KG1 (cell line): ENCODE measurements at regions not wholly inside any gene's neighbourhood (a gene's known extent, or its start where the extent isn't known, plus 50 kb on each side); places are given as distances from the start of the nearest gene placed in this dataset.

Experiments used
- DNase-seq: peaks from one replicate; lab custom pipeline; 2025; lab: John Stamatoyannopoulos, UW

GRCh38 chr3:102748646-102749045, 313.8 kb downstream of the ZPLD1 start:
- DNase-seq = no peak

DNA sequence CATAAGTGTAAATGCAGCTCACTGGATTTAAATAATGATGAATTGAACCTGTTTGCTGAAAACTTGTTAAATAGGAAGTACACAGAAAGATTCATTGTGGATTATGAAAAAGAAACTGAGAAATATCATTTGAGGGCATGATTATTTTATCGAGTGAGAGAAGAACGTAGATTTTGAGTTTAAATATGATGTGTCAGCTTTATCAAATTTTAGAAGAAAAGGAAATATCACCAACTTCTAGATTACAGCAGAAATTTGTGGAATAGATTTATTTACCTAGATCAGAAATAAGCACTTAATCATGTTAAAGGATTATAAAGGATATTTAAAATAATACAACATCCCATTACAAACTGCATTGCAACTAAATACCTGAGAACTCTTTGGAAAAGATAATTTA, 315.5 kb downstream of the ZPLD1 start:
- no peak for DNase-seq

- DNase-seq = no peak
Measured at GRCh38 chr3:102753901-102754300, 319.1 kb downstream of the ZPLD1 start.

DNA sequence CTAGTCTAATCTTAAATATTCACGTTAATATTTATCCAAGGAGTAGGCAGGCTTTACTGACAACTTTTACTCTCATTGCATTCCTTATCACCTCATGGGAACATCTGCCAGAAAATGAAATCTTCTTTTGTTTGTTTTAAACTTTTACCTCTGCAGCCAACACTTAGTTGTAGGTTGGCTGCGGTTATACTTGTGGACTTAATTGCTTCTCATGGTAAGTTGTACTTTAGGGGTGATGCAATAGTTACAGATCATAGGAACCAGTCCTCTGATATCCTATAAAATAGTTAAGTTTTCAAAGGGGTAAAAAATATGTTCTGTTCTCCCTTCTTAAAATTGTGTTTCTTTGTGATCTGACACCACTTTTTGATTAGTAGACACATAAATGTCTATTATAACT, 321.9 kb downstream of the ZPLD1 start:
- DNase-seq = no peak

DNA sequence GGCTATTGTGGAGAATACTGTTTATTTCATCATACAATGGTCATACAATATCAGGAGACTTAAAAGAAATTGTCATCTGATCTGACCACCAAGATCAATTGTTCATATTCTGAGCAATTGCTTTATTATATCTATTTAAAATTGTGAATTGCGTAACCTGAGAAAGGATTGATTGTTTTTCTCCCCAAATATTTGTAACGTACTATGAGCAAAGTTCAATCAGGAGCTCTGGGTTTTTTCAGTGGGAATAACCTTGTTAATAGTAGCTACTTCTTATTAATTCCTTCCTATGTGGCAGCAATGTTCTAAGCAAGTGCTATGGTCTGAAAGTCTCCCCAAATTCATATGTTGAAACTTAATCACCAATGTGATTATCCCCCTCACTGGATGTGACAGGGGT, 323.1 kb downstream of the ZPLD1 start:
- no peak for DNase-seq

DNA sequence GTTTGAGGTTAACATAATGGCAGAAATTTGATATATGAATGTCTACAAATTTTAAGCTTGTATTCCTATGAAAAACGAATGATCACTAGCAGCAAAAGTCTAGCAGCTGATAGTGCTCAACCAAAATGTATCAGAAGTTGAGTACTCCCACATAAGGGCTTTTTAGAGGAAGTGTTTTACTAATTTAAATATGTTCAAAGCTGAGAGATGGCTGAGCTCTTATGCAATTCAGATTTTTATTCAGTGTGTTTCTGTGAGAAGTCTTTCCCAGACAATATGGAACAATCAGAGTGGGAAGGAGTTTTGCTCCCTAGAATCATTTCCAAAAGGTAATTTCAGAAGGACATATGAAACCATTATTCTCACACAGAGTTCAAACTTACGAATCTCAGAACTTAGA, 327.0 kb downstream of the ZPLD1 start:
- no peak for DNase-seq

DNA sequence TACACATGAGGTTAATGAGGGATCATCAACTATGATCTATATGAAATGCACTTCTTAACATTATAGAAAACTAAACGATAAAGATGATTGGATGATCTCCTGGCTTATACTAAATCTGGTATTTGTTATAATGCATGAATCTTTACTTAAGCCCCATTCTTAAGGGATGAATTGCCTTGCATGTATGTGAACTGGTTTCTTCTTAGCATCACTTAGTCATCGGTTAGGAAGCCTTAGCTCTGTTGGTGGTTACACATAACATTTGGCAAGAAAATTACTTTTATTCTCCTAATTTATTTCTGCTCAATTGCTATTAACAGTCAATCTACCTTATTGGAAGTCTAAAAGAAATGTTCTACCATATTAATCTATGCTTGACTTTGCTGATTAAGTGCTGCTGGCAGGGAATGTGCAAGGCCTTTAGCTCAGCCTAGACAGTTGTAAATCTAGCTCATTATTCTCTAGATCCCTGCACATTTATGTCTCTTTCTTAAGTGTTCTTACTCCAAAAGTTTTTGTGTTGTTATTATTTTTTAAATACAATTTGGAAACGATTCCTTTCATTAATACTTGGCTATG, 356.0 kb downstream of the ZPLD1 start:
- DNase-seq = no peak

DNA sequence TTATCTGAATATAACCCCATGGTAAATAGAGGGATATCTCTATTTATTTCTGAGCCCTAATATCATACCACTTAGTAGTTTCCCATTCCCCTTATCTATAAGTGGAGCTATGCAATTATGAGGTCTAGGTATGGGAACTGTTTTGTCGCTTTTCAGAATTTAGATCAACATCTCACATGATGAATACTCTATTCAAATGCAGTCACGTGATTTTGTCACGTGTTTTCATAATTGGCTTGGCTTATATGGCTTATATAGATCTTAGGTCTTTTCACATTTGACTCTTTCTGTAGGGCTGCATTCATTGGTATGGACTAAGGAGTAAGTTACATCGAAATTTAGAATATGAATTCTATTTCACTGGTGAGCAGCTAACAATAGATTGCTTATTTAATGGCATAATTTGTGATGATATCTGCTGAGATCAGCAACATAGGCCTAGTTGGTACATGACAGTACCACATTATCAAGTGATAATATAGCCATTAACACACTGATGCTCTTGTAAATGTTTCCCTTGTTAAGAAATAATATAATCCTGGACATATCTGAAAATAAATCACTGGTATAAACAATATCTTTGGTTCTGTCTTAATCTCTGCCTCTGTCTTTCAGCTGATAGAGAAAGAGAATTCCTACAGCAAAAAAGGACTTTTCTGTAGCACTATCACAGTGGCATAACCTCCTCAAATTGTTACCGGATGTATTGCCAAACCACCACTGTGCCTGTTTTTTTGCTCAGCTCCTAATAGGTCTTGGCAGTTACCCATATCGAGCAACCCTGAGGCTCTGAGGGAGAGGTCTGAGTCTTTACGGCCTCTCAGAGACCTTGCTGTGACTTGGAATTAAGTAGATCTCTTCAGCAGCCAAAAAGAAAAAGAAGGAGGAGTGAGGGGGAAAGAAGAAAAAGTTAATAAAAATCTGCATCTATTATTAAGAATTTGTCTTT, 357.1 kb downstream of the ZPLD1 start:
- DNase-seq = no peak

GRCh38 chr3:102796804-102797203, 362.0 kb downstream of the ZPLD1 start:
- DNase-seq = no peak

- no peak for DNase-seq
Measured at GRCh38 chr3:102802819-102803420, 368.1 kb downstream of the ZPLD1 start.

DNA sequence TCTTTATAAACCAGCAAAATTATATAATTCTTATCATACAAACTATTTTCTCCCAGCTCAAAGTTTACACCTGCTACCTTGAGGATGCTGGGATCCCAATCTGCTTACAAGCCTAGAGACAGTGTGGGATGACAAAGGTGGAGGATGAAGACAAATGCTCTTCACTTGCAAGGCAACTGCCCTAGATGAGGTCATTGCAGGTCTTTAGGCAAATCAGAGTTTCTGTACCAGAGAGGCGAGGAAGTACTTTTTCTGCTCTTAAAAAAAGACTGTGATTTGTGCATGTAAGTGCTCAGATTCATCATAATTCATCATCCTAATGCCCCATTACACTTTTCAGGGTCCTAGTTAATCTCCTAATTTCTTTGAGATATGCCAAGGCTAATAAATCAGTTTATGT, 376.1 kb downstream of the ZPLD1 start:
- DNase-seq = no peak

GRCh38 chr3:102826636-102827035, 391.8 kb downstream of the ZPLD1 start:
- DNase-seq = no peak

- DNase-seq = no peak
Measured at GRCh38 chr3:102827386-102827785, 392.6 kb downstream of the ZPLD1 start.

- no peak for DNase-seq
Measured at GRCh38 chr3:102830415-102830814, 395.6 kb downstream of the ZPLD1 start.

GRCh38 chr3:102841866-102842265, 407.1 kb downstream of the ZPLD1 start:
- DNase-seq = no peak

- no peak for DNase-seq
Measured at GRCh38 chr3:102866845-102867244, 432.0 kb downstream of the ZPLD1 start.

- no peak for DNase-seq
Measured at GRCh38 chr3:102883515-102883914, 448.7 kb downstream of the ZPLD1 start.

GRCh38 chr3:102885289-102885688, 450.5 kb downstream of the ZPLD1 start:
- no peak for DNase-seq

- no peak for DNase-seq
Measured at GRCh38 chr3:102887431-102887830, 452.6 kb downstream of the ZPLD1 start.

GRCh38 chr3:102896851-102897621, 462.2 kb downstream of the ZPLD1 start:
- DNase-seq = no peak

- DNase-seq = no peak
Measured at GRCh38 chr3:102904629-102905028, 469.8 kb downstream of the ZPLD1 start.

DNA sequence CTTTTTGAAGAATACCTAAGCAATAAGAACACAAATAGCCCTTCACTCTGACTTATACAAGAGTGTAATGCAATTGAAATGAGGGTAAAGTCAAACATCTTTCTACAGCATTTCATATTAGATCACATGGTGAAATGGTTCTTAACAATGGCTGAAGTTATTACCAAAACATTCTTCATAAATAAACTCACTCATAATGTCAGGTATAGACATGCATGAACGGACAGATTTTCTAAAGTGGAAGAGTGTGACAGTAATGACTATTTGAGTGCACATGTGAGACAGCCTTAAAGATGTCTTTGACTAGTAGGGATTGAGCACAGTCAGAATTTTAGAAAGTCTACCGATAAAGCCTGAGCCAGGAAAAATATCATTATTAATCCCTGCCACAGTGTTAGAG, 471.0 kb downstream of the ZPLD1 start:
- no peak for DNase-seq
